Panc1 (cell line): ENCODE measurements at regions not wholly inside any gene's neighbourhood (a gene's known extent, or its start where the extent isn't known, plus 50 kb on each side); places are given as distances from the start of the nearest gene placed in this dataset.

ENCODE experiments used
- ATAC-seq: fragments of 200-7000 bp; cut with Tn5 transposase; 2 replicates; pipeline ENCODE4 v1.9.1; 2020; ENCODE audit warnings: mild to moderate bottlenecking, moderate library complexity
- BruUV-seq: library from RNA; stranded (reverse); fragments of 400-500 nt; replicated peaks from 2 replicates; lab custom pipeline; 2021; lab: Mats Ljungman, UMichigan
- CTCF ChIA-PET: fragments of 300-600 bp; sonication (Branson Sonifier 250); formaldehyde crosslinking; loops from one replicate; lab custom pipeline; 2022; ENCODE audit warnings: antibody characterized with exemption; lab: Charles Lee
- POLR2A ChIA-PET: fragments of 300-600 bp; sonication (Branson Sonifier 250); formaldehyde crosslinking; loops from one replicate; lab custom pipeline; 2022; ENCODE audit warnings: antibody characterized with exemption; lab: Charles Lee
- DNase-seq: peaks from one replicate; pipeline ENCODE4 v3.0.0-alpha.2; 2010; ENCODE audit warnings: low read depth, low spot score
- H3K27ac ChIP-seq: 2 replicates; pipeline ENCODE4 v1.5.1; 2011; ENCODE audit warnings: mild to moderate bottlenecking, low read length, inconsistent platforms
- H3K27me3 ChIP-seq: fragments of 200-500 bp; sonication (Bioruptor generic); 2 replicates; pipeline ENCODE4 v1.6.0; 2014; ENCODE audit warnings: low read length, inconsistent platforms; ENCODE audit not compliant: control insufficient read depth, insufficient read depth
- H3K36me3 ChIP-seq: fragments of 200-500 bp; sonication (Bioruptor generic); 2 replicates; pipeline ENCODE4 v1.5.1; 2014; ENCODE audit warnings: inconsistent platforms, mild to moderate bottlenecking, low read length, moderate library complexity; ENCODE audit not compliant: control insufficient read depth, insufficient read depth
- H3K4me1 ChIP-seq: 2 replicates; pipeline ENCODE4 v1.5.1; 2011; ENCODE audit warnings: inconsistent platforms, mild to moderate bottlenecking, low read length, moderate library complexity; ENCODE audit not compliant: control insufficient read depth, insufficient read depth
- H3K4me3 ChIP-seq, 2 experiments: 2 replicates each; pipeline ENCODE4 v1.5.1; 2011 to 2012; ENCODE audit warnings: low read depth in 2 of 2, low read length in 2 of 2, mild to moderate bottlenecking in 2 of 2, inconsistent platforms in 1 of 2, moderate library complexity in 1 of 2
- H3K9me3 ChIP-seq: fragments of 200-500 bp; sonication (Bioruptor generic); 2 replicates; pipeline ENCODE4 v1.5.1; 2014; ENCODE audit warnings: low read depth, mild to moderate bottlenecking, inconsistent platforms, low read length, moderate library complexity; ENCODE audit not compliant: control insufficient read depth, insufficient read depth
- POLR2AphosphoS5 ChIP-seq: IDR thresholded peaks from 2 replicates; pipeline ENCODE4 v1.6.1; 2012; ENCODE audit warnings: mild to moderate bottlenecking, low read depth, low read length, moderate library complexity
- SIN3A ChIP-seq: IDR thresholded peaks from 2 replicates; pipeline ENCODE4 v1.6.1; 2012; ENCODE audit warnings: low read depth, mild to moderate bottlenecking, low read length, moderate library complexity, borderline replicate concordance; ENCODE audit not compliant: insufficient read depth
- TCF7L2 ChIP-seq: IDR thresholded peaks from 2 replicates; pipeline ENCODE4 v1.6.1; 2011; ENCODE audit warnings: mild to moderate bottlenecking, low read depth, low read length, inconsistent platforms
- in situ Hi-C: cut with HindIII; loops from 2 replicates; pipeline ENCODE4 v1.10.0; 2016; ENCODE audit warnings: low sequenced_read_pairs, low pct_unique_long_range_greater_than_20kb
- intact Hi-C: fragments of 100-400 bp; cut with micrococcal nuclease; formaldehyde crosslinking; loops from one replicate; pipeline ENCODE4 v1.10.0; 2022; ENCODE audit not compliant: unreplicated experiment
- TF ChIP-seq, protein P1 (sequence below): fragments of 450-650 bp; IDR thresholded peaks from 2 replicates; pipeline ENCODE4 v1.5.1; 2017; ENCODE audit warnings: mild to moderate bottlenecking
- TF ChIP-seq, protein P2 (sequence below), 2 experiments: IDR thresholded peaks; 2 replicates each; pipeline ENCODE4 v1.6.1; 2011 to 2012; ENCODE audit warnings: low read depth in 2 of 2, control low read depth in 1 of 2, low read length in 1 of 2, mild to moderate bottlenecking in 1 of 2, moderate library complexity in 1 of 2; ENCODE audit not compliant: insufficient read depth in 1 of 2

DNA sequence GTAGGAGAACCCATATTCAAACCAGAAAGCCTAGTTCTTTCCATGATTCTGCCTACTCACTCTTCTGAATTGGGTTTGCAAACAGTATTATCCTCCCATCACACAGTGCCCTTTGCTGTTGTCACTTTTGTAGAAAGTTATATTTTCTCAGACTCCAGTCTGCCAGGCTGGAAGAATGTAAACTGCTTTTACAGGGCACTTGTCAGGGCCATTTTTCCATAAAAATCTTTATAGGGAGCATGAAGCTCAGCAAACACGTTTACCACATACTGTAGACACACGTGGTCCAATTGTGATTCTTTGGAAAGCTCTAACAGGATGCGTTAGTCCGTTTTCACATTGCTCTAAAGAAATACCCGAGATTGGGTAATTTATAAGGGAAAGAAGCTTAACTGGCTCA, 204.0 kb downstream of the KCNN2 start:
- in situ Hi-C loops (no loop called here), intact Hi-C loops (no loop called here)
- POLR2A ChIA-PET, result no interaction called here
- Histone ChIP-seq H3K27ac (no peak overlapping the region), H3K36me3 (no peaks in the 10 kb centered on the region), H3K4me1 (no peaks in the 10 kb centered on the region), H3K9me3 (no peaks in the 10 kb centered on the region), H3K27me3 (no peaks in the 10 kb centered on the region), H3K4me3 (no peak overlapping the region)
- CTCF ChIA-PET, result no interaction called here
- DNase-seq, result no peak
- TF ChIP-seq, protein P1, sequence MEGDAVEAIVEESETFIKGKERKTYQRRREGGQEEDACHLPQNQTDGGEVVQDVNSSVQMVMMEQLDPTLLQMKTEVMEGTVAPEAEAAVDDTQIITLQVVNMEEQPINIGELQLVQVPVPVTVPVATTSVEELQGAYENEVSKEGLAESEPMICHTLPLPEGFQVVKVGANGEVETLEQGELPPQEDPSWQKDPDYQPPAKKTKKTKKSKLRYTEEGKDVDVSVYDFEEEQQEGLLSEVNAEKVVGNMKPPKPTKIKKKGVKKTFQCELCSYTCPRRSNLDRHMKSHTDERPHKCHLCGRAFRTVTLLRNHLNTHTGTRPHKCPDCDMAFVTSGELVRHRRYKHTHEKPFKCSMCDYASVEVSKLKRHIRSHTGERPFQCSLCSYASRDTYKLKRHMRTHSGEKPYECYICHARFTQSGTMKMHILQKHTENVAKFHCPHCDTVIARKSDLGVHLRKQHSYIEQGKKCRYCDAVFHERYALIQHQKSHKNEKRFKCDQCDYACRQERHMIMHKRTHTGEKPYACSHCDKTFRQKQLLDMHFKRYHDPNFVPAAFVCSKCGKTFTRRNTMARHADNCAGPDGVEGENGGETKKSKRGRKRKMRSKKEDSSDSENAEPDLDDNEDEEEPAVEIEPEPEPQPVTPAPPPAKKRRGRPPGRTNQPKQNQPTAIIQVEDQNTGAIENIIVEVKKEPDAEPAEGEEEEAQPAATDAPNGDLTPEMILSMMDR, result no peak
- TF ChIP-seq, protein P2, sequence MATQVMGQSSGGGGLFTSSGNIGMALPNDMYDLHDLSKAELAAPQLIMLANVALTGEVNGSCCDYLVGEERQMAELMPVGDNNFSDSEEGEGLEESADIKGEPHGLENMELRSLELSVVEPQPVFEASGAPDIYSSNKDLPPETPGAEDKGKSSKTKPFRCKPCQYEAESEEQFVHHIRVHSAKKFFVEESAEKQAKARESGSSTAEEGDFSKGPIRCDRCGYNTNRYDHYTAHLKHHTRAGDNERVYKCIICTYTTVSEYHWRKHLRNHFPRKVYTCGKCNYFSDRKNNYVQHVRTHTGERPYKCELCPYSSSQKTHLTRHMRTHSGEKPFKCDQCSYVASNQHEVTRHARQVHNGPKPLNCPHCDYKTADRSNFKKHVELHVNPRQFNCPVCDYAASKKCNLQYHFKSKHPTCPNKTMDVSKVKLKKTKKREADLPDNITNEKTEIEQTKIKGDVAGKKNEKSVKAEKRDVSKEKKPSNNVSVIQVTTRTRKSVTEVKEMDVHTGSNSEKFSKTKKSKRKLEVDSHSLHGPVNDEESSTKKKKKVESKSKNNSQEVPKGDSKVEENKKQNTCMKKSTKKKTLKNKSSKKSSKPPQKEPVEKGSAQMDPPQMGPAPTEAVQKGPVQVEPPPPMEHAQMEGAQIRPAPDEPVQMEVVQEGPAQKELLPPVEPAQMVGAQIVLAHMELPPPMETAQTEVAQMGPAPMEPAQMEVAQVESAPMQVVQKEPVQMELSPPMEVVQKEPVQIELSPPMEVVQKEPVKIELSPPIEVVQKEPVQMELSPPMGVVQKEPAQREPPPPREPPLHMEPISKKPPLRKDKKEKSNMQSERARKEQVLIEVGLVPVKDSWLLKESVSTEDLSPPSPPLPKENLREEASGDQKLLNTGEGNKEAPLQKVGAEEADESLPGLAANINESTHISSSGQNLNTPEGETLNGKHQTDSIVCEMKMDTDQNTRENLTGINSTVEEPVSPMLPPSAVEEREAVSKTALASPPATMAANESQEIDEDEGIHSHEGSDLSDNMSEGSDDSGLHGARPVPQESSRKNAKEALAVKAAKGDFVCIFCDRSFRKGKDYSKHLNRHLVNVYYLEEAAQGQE (IDR thresholded peaks at IDR 0.05; ENCODE audit: insufficient read depth in 1 of 2, low read depth in 2 of 2, low read length in 1 of 2), result no peak
- no peak for TF ChIP-seq TCF7L2
- no peak for TF ChIP-seq SIN3A
- no peak for TF ChIP-seq POLR2AphosphoS5
- no TSS peak for BruUV-seq
- no peak for ATAC-seq

DNA sequence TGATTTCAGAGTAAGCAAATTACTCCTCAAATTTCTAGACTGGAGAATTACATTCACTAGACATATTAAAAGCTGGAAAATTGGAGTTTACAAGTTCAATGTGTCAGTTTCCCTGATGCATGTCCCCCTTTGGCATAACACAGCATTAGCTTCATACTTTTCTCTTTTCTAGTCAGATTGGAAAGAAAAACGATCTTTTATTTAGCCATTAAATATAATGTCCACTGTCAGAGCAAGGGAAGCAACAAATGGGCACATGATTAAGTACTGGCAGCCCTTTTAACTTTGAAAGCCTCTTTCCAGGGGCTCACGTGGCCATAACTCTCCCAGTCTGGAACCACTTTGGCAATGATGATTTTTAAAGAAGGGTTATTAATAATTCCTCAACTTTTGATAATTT, 203.3 kb downstream of the KCNN2 start:
- Histone ChIP-seq H3K36me3 (no peaks in the 10 kb centered on the region), H3K4me3 (no peak overlapping the region), H3K27ac (no peak overlapping the region), H3K4me1 (no peaks in the 10 kb centered on the region), H3K9me3 (no peaks in the 10 kb centered on the region), H3K27me3 (no peaks in the 10 kb centered on the region)
- ChIA-PET CTCF (no interaction called here), POLR2A (no interaction called here)
- intact Hi-C loops, result no loop called here
- BruUV-seq, result no TSS peak
- no peak for TF ChIP-seq TCF7L2
- no peak for TF ChIP-seq SIN3A
- TF ChIP-seq, protein P2 (IDR thresholded peaks at IDR 0.05; ENCODE audit: insufficient read depth in 1 of 2, low read depth in 2 of 2, low read length in 1 of 2), result no peak
- TF ChIP-seq POLR2AphosphoS5, result no peak
- TF ChIP-seq, protein P1, result no peak
- in situ Hi-C loops, result no loop called here
- ATAC-seq (no peak), DNase-seq (no peak)
